ENCODE measurements at regions not wholly inside any gene's neighbourhood (a gene's known extent, or its start where the extent isn't known, plus 50 kb on each side); places are given as distances from the start of the nearest gene placed in this dataset.

DNA sequence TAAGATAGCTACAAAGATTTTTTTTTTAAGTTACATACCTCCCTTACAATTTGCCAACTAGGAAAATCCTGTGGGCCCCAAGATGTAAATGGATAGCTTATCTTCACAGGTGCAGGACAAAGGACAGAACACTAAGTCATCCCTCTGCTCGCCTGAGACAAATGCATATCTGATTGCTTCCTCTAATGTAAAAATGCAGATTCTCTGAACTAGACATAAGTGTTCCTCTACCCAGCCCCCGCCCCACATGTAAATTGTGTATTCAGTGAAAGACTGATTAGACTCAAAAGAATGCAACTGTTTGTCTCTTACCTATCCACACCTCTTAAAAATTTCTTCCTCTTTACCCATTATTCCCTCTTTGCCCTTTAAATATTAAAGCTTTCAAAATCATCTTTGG lies 96.5 kb downstream of the CYP26B1 start:
- TF ChIP-seq POLR2A (IDR thresholded peaks at IDR 0.05): no peak
- no peak for TF ChIP-seq CTCF (IDR thresholded peaks at IDR 0.05)
